Transverse colon (tissue), 4 donors: ENCODE measurements at regions not wholly inside any gene's neighbourhood (a gene's known extent, or its start where the extent isn't known, plus 50 kb on each side); places are given as distances from the start of the nearest gene placed in this dataset.
"Not testable (repeated sequence)": the region's sequence is repeated elsewhere in the genome, so short reads cannot be mapped to it uniquely, and the experiment has no call there.

Experiments used
- EP300 ChIP-seq: sonication (generic); formaldehyde crosslinking; IDR thresholded peaks from one replicate; pipeline ENCODE4 v1.6.1; 2017; ENCODE audit warnings: antibody characterized with exemption, low read depth
- POLR2A ChIP-seq: fragments of 450-650 bp; IDR thresholded peaks from one replicate; pipeline ENCODE4 v1.6.1; 2016; ENCODE audit warnings: antibody characterized with exemption, mild to moderate bottlenecking, moderate library complexity
- POLR2AphosphoS5 ChIP-seq, 3 donors: sonication (generic); formaldehyde crosslinking; IDR thresholded peaks; one replicate each; pipeline ENCODE4 v1.6.1; 2016; ENCODE audit warnings: antibody characterized with exemption in 3 of 3
- TF ChIP-seq, protein P1 (sequence below), 5 experiments: fragments of 200-600 bp in 3 of 5; fragments of 450-650 bp in 2 of 5; sonication (generic) in 3 of 5; IDR thresholded peaks; 1 replicate in 2 of 5; 2 replicates in 3 of 5; pipeline ENCODE4 v1.5.1; 2016 to 2017; ENCODE audit warnings: antibody characterized with exemption in 5 of 5, inconsistent platforms in 3 of 5, mild to moderate bottlenecking in 2 of 5, moderate library complexity in 1 of 5

DNA sequence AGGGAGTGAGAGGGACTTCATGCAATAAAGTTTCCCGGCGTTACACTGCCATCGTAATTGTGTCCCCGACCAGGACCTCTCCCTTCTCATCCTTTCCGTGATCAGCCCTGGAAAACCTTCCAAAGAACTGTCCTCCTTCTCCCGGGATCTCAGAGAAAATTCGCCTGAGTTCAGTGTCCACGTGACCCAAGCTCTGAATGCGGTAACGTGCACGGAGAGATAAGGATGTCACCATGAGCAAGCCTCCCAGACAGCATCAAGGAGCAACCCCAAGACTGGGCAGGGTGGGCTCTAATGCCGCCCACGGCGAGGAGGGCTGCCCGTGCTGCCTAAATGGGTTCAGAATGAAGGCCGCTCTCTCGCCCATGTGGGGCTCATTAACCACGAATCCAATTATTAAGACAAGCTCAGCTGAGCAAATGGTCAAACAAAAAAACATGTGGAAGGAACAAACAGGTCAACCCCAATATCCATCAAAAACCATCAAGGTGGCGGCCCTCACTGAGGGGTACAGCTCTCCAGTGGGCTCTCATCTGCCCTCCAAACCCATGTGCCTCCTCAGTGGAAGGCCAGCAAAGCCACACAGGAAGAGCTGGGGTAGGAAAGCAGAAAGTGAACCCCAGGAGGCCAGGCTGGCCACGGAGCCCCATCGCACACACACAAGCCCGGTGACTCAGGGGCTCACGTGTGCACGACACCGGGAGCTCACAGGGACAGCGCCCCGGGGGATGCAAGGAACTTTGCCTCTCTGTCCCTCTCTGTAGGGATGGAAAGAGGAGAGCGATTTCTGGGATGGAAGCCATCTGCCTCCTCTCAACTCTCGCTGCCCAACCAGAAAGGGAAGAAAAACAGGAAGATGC, 62.0 kb downstream of the ART5 start:
- not testable (repeated sequence) for TF ChIP-seq POLR2AphosphoS5 (IDR thresholded peaks at IDR 0.05); POLR2A; EP300
- TF ChIP-seq, protein P1, sequence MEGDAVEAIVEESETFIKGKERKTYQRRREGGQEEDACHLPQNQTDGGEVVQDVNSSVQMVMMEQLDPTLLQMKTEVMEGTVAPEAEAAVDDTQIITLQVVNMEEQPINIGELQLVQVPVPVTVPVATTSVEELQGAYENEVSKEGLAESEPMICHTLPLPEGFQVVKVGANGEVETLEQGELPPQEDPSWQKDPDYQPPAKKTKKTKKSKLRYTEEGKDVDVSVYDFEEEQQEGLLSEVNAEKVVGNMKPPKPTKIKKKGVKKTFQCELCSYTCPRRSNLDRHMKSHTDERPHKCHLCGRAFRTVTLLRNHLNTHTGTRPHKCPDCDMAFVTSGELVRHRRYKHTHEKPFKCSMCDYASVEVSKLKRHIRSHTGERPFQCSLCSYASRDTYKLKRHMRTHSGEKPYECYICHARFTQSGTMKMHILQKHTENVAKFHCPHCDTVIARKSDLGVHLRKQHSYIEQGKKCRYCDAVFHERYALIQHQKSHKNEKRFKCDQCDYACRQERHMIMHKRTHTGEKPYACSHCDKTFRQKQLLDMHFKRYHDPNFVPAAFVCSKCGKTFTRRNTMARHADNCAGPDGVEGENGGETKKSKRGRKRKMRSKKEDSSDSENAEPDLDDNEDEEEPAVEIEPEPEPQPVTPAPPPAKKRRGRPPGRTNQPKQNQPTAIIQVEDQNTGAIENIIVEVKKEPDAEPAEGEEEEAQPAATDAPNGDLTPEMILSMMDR (IDR thresholded peaks at IDR 0.05): not testable (repeated sequence)
